RWPE2 (cell line): ENCODE measurements at regions not wholly inside any gene's neighbourhood (a gene's known extent, or its start where the extent isn't known, plus 50 kb on each side); places are given as distances from the start of the nearest gene placed in this dataset.

ENCODE experiments used
- ATAC-seq: fragments of 200-7000 bp; cut with Tn5 transposase; 3 replicates; pipeline ENCODE4 v1.9.1; 2021; ENCODE audit warnings: low read depth
- DNase-seq: peaks from one replicate; pipeline ENCODE4 v3.0.0-alpha.2; 2020; ENCODE audit warnings: low spot score
- H3K27ac ChIP-seq: fragments of 450-650 bp; 2 replicates; pipeline ENCODE4 v1.5.1; 2017; ENCODE audit warnings: mild to moderate bottlenecking; ENCODE audit not compliant: poor library complexity, severe bottlenecking
- H3K27me3 ChIP-seq: fragments of 250-450 bp; sonication (Bioruptor Pico); 2 replicates; pipeline ENCODE4 v1.5.1; 2021; ENCODE audit warnings: mild to moderate bottlenecking, moderate library complexity; ENCODE audit not compliant: insufficient read depth, poor library complexity, severe bottlenecking
- H3K36me3 ChIP-seq: fragments of 250-450 bp; sonication (Bioruptor Pico); 2 replicates; pipeline ENCODE4 v1.5.1; 2020; ENCODE audit warnings: low read depth, mild to moderate bottlenecking, moderate library complexity
- H3K4me1 ChIP-seq: fragments of 250-450 bp; sonication (Bioruptor Pico); 2 replicates; pipeline ENCODE4 v1.5.1; 2021; ENCODE audit warnings: mild to moderate bottlenecking, moderate library complexity; ENCODE audit not compliant: insufficient read depth, poor library complexity, severe bottlenecking
- H3K4me3 ChIP-seq: fragments of 250-450 bp; sonication (Bioruptor Pico); 2 replicates; pipeline ENCODE4 v1.5.1; 2021; ENCODE audit warnings: mild to moderate bottlenecking, moderate library complexity; ENCODE audit not compliant: severe bottlenecking
- H3K9me3 ChIP-seq: fragments of 250-450 bp; sonication (Bioruptor Pico); 2 replicates; pipeline ENCODE4 v1.5.1; 2021; ENCODE audit warnings: mild to moderate bottlenecking, moderate library complexity; ENCODE audit not compliant: severe bottlenecking
- CTCF ChIP-seq: fragments of 450-650 bp; IDR thresholded peaks from one replicate; pipeline ENCODE4 v1.5.1; 2017; ENCODE audit warnings: mild to moderate bottlenecking, moderate library complexity; ENCODE audit not compliant: poor library complexity, severe bottlenecking

- Histone ChIP-seq H3K27me3 (no peaks in the 10 kb centered on the region), H3K4me3 (no peak overlapping the region), H3K9me3 (no peaks in the 10 kb centered on the region), H3K36me3 (no peaks in the 10 kb centered on the region), H3K4me1 (no peaks in the 10 kb centered on the region), H3K27ac (no peak overlapping the region)
- ATAC-seq: no peak
- DNase-seq: no peak
- no peak for TF ChIP-seq CTCF
These were observed 105.5 kb upstream of the SPATA31C2 start for GRCh38 chr9:88243736-88244135.

DNA sequence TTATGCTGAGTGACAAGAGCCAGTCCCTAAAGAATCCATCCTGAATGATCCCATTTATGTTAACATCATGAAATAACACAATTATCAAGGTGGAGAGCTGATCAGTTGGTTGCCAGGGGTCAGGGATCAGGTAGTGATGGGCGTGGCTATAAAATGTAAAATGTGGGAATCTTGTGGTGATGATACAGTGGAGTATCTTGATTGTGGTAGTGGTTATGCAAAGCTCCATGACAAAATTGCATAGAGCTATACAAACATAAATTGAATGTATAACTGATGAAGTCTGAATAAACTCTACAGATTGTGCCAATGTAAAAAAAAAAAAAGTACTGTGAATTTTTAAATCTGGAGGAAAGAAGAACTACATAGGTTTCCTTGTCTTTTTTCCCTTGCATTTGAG, 104.6 kb upstream of the SPATA31C2 start:
- TF ChIP-seq CTCF: no peak
- H3K27me3 ChIP-seq: no peaks in the 10 kb centered on the region
- H3K4me1 ChIP-seq: no peaks in the 10 kb centered on the region
- no peak for DNase-seq
- no peak overlapping the region for H3K4me3 ChIP-seq
- no peaks in the 10 kb centered on the region for H3K9me3 ChIP-seq
- H3K36me3 ChIP-seq: no peaks in the 10 kb centered on the region
- ATAC-seq: no peak
- H3K27ac ChIP-seq: no peak overlapping the region

DNA sequence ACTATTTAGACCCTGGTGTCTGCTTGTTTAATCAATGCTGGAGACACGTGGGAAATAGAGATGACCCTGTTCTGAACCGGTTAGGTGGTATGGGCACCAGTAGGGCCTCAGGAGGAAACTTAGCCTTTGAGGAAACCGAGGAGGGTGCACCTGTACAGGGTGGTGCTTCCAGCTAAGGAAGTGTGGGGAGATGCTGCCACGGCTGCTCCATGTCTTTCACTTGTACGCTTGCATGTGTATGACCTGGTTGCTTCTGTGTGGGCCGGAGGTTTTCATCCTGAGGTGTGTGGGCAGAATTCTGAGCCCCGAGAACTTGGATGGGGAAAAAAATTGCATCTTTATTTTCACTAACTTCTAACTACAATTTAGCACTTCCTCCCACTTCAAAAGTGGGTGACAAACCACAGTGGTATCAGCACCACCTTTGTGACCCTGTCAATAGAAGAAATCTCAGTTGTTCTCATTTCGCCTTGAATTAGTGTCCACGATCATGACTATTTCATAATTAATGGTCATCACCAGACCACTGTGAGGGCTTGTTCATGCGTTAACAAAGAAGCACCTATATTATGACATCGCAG, 99.8 kb upstream of the SPATA31C2 start:
- H3K4me1 ChIP-seq: no peaks in the 10 kb centered on the region
- no peak for TF ChIP-seq CTCF
- DNase-seq (no peak), ATAC-seq (no peak)
- H3K36me3 ChIP-seq: no peaks in the 10 kb centered on the region
- no peak overlapping the region for H3K4me3 ChIP-seq
- H3K9me3 ChIP-seq: no peaks in the 10 kb centered on the region
- H3K27me3 ChIP-seq: no peaks in the 10 kb centered on the region
- H3K27ac ChIP-seq: no peak overlapping the region

DNA sequence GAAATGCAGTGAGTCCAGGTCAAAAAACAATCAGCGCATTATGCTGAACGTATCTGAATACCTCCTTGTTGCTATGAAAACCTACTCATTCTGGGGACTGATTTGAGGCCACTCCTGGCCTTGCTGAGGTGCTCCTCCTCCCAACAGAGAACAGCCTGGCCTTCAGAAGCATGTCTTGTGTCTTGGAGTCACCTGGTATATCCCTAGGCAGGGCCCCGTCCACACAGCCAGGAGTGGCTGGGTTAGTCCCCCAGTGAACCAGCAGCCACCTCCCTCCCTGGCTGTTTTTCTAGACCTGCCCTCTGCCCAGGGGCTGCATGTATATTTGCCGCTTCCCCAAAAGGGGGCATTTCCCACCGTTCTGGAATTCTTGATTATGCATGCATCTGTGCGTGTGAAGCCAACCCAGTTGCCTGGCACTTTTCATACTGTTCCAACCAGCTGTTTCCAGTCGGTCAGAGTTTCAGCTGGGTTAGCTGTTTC, 99.2 kb upstream of the SPATA31C2 start:
- no peak for TF ChIP-seq CTCF
- no peaks in the 10 kb centered on the region for H3K36me3 ChIP-seq
- H3K4me3 ChIP-seq: no peak overlapping the region
- no peaks in the 10 kb centered on the region for H3K9me3 ChIP-seq
- ATAC-seq (no peak), DNase-seq (no peak)
- H3K27ac ChIP-seq: no peak overlapping the region
- H3K27me3 ChIP-seq: no peaks in the 10 kb centered on the region
- H3K4me1 ChIP-seq: no peaks in the 10 kb centered on the region

DNA sequence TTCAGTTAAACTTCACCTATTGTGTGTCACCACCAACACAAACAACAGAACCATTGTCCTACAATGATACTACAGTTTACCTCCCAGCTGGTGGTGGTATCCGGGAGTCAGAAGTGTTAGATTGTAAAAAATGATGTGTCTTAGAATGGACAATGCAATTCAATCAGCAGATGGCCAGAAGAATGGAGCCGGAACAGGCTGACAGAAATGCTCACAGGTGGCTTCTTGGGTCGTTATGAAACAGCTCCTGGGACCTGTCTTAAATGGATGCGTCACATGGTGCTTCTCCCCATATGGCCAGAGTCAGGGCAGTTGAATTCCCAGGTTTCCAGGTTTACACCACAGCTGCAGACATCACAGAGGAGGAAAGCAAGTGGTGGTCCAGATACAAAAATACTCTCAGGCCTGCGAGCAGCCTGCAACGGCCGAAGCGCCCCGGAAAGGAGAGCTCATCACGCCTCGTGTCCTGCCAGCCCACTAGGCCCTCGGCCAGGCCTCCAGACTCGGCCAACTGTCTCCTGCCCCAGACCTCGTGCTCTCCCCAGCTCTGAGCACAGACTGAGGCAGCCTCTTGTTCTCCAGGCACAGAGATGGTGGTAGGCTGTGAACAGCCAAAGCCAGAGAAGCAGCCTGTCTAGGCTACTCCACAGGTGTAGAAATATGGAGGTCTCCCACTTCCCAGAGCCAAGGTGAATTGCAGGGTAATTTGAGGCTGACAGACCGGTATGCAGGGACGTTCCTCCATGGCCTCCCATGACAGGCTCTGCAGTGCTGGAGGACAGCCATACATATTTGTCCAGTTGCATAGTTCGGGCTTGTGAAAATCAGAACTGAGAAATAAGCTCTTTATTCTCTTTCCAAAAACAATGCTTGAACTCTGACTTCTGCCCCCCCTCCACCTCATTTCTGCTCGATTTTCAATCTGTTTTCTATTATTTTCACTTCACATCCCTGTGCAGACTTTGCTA, 98.5 kb upstream of the SPATA31C2 start:
- no peaks in the 10 kb centered on the region for H3K27me3 ChIP-seq
- no peak overlapping the region for H3K27ac ChIP-seq
- no peaks in the 10 kb centered on the region for H3K9me3 ChIP-seq
- H3K4me1 ChIP-seq: no peaks in the 10 kb centered on the region
- H3K4me3 ChIP-seq: no peak overlapping the region
- DNase-seq (no peak), ATAC-seq (no peak)
- no peak for TF ChIP-seq CTCF
- no peaks in the 10 kb centered on the region for H3K36me3 ChIP-seq
